Omental fat pad (tissue), 3 donors: ENCODE measurements at regions not wholly inside any gene's neighbourhood (a gene's known extent, or its start where the extent isn't known, plus 50 kb on each side); places are given as distances from the start of the nearest gene placed in this dataset.

ENCODE experiments used
- ATAC-seq: fragments of 150-250 bp; one replicate; pipeline ENCODE4 v1.9.1; 2016; ENCODE audit warnings: mild to moderate bottlenecking, moderate library complexity; ENCODE audit not compliant: low FRiP score
- DNase-seq: peaks from one replicate; pipeline ENCODE4 v3.0.0-alpha.2; 2019; ENCODE audit warnings: low spot score
- TF ChIP-seq, protein P1 (sequence below), 3 donors: fragments of 450-650 bp; IDR thresholded peaks; one replicate each; pipeline ENCODE4 v1.5.1; 2016 to 2017; ENCODE audit warnings: antibody characterized with exemption in 3 of 3, mild to moderate bottlenecking in 3 of 3, moderate library complexity in 2 of 3

DNA sequence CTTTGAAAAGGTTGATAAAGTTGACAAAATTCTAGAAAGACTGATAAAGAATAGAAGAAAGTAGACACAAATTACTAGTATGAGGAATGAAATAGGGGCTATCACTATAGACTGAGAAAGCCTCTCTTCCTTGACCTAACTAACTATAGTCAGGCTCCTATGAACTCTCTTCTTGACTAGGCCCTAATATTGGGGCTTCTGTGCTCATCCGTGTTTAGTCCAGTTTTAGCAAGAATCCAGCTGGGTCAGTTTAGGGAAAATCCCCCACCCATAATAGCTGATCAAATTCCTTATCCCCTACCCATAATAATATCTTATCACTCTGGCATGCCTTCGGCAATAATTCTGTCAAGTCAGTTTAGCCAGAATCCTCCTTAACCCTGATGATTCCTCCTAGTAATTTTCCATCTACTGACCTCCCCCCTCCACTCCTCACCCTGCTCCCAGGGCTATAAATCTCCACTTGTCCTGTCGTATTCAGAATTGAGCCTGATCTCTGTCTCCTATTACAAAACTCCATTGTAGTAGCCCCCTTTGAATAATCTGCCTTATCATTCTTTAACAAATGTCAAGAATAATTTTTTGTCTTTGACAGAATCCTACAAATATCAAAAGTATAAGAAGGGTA lies 138.1 kb downstream of the TFAP2A start:
- ATAC-seq (no peak), DNase-seq (no peak)
- TF ChIP-seq, protein P1, sequence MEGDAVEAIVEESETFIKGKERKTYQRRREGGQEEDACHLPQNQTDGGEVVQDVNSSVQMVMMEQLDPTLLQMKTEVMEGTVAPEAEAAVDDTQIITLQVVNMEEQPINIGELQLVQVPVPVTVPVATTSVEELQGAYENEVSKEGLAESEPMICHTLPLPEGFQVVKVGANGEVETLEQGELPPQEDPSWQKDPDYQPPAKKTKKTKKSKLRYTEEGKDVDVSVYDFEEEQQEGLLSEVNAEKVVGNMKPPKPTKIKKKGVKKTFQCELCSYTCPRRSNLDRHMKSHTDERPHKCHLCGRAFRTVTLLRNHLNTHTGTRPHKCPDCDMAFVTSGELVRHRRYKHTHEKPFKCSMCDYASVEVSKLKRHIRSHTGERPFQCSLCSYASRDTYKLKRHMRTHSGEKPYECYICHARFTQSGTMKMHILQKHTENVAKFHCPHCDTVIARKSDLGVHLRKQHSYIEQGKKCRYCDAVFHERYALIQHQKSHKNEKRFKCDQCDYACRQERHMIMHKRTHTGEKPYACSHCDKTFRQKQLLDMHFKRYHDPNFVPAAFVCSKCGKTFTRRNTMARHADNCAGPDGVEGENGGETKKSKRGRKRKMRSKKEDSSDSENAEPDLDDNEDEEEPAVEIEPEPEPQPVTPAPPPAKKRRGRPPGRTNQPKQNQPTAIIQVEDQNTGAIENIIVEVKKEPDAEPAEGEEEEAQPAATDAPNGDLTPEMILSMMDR (IDR thresholded peaks at IDR 0.05), result no peak

GRCh38 chr6:10276106-10276505 lies 138.8 kb downstream of the TFAP2A start:
- TF ChIP-seq, protein P1 (IDR thresholded peaks at IDR 0.05), result no peak
- ATAC-seq, result no peak
- DNase-seq, result no peak

GRCh38 chr6:10272591-10272990 lies 142.3 kb downstream of the TFAP2A start:
- TF ChIP-seq, protein P1 (IDR thresholded peaks at IDR 0.05), result no peak

DNA sequence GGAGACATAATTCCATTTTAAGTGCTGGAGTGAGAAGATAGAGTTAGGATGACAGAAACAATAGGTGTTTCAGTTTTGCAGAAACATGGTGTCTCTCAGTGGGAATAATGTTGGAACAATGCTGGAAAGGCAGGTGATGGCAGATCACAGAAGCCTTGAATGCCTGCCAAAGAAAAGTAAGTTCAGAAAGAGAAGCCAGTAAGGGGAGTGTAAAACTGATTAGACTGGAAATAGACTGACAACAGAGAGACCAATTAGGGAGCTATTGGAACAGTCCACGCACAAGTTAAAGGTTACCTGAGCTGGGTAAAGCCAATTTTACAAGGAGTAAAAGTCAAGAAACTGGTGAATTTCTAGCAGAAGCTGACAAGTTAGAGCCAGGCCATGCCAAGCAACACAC lies 142.9 kb downstream of the TFAP2A start:
- ATAC-seq (no peak), DNase-seq (no peak)
- TF ChIP-seq, protein P1 (IDR thresholded peaks at IDR 0.05), result no peak

More at GRCh38 chr6:10272591-10272990, 142.3 kb downstream of the TFAP2A start:
- no peak for ATAC-seq
- DNase-seq, result no peak

GRCh38 chr6:10269814-10270472 lies 144.9 kb downstream of the TFAP2A start:
- ATAC-seq (no peak), DNase-seq (no peak)
- TF ChIP-seq, protein P1 (IDR thresholded peaks at IDR 0.05), result no peak

- ATAC-seq (no peak), DNase-seq (no peak)
- TF ChIP-seq, protein P1 (IDR thresholded peaks at IDR 0.05), result no peak
Observed at GRCh38 chr6:10268611-10269310, 146.1 kb downstream of the TFAP2A start.
